SU-DHL-6 (cell line): ENCODE measurements at regions not wholly inside any gene's neighbourhood (a gene's known extent, or its start where the extent isn't known, plus 50 kb on each side); places are given as distances from the start of the nearest gene placed in this dataset.

Experiments used
- CTCF ChIP-seq: fragments of 200-600 bp; sonication (generic); IDR thresholded peaks from one replicate; pipeline ENCODE4 v1.5.1; 2017; ENCODE audit warnings: antibody characterized with exemption, mild to moderate bottlenecking, low read length, moderate library complexity; ENCODE audit not compliant: insufficient read depth, poor library complexity, severe bottlenecking
- EZH2phosphoT487 ChIP-seq: fragments of 200-600 bp; sonication (generic), shearing (Covaris generic); conservative IDR thresholded peaks from 2 replicates; pipeline ENCODE4 v1.6.1; 2018; ENCODE audit warnings: mild to moderate bottlenecking, antibody characterized with exemption, low read length, moderate library complexity, mixed read lengths

GRCh38 chr4:58600290-58600689 lies 1490.1 kb upstream of the IGFBP7 start:
- TF ChIP-seq CTCF = no peak
- no peak for TF ChIP-seq EZH2phosphoT487
